Right lobe of liver (tissue), 6 donors: ENCODE measurements at regions not wholly inside any gene's neighbourhood (a gene's known extent, or its start where the extent isn't known, plus 50 kb on each side); places are given as distances from the start of the nearest gene placed in this dataset.

Source experiments
- ATAC-seq, 4 donors: fragments of 200-7000 bp; cut with Tn5 transposase; one replicate each; pipeline ENCODE4 v1.9.1; 2020; ENCODE audit warnings: mild to moderate bottlenecking in 4 of 4, moderate library complexity in 4 of 4
- DNase-seq, 3 donors: peaks; one replicate each; pipeline ENCODE4 v3.0.0-alpha.2; 2020
- H3K27ac ChIP-seq, 3 donors: fragments of 200-600 bp; one replicate each; pipeline ENCODE4 v1.8.0; 2022
- H3K27me3 ChIP-seq, 2 donors: fragments of 200-600 bp; one replicate each; pipeline ENCODE4 v1.8.0; 2022
- H3K36me3 ChIP-seq, 4 donors: fragments of 200-600 bp; sonication (generic) in 1 of 4; one replicate each; pipeline versions ENCODE4 v1.5.1 to v1.8.0; 2017 to 2022; ENCODE audit warnings: control low read depth in 1 of 4
- H3K4me1 ChIP-seq, 4 donors: fragments of 200-600 bp; sonication (generic) in 1 of 4; one replicate each; pipeline versions ENCODE4 v1.5.1 to v1.8.0; 2017 to 2022; ENCODE audit warnings: control low read depth in 1 of 4
- H3K4me3 ChIP-seq, 3 donors: fragments of 200-600 bp; one replicate each; pipeline ENCODE4 v1.8.0; 2022
- H3K9me3 ChIP-seq, 4 donors: fragments of 200-600 bp; sonication (generic) in 1 of 4; one replicate each; pipeline versions ENCODE4 v1.5.1 to v1.8.0; 2017 to 2022; ENCODE audit warnings: control low read depth in 1 of 4
- POLR2A ChIP-seq: fragments of 450-650 bp; IDR thresholded peaks from one replicate; pipeline ENCODE4 v1.6.1; 2017; ENCODE audit warnings: antibody characterized with exemption, mild to moderate bottlenecking
- WGBS: methylation state at CpG from one replicate; pipeline ENCODE4 v1.1.6; 2018; ENCODE audit warnings: low coverage, low lambda C conversion rate; ENCODE audit not compliant: insufficient coverage; ENCODE audit errors: missing lambda C conversion rate; 5-methylcytosine and 5-hydroxymethylcytosine counted together
- intact Hi-C, 2 donors: fragments of 100-400 bp; cut with DNase I; formaldehyde crosslinking; loops; one replicate each; pipeline versions ENCODE4 v1.11.2 to v1.14.1; 2022
- TF ChIP-seq, protein P1 (sequence below), 4 donors: fragments of 200-600 bp in 3 of 4; fragments of 450-650 bp in 1 of 4; IDR thresholded peaks; one replicate each; pipeline versions ENCODE4 v1.5.1 to v1.8.0; 2016 to 2022; ENCODE audit warnings: antibody characterized with exemption in 4 of 4, mild to moderate bottlenecking in 2 of 4
- donor health status: DM: no; HTN: yes; CAD: no.
- donor health status: DM: no; HTN: no; CAD: no.
- donor health status: DM: no; HTN: no; CAD: no.
- donor health status: DM: no; HTN: yes; CAD: no.
- donor health status: DM: no; HTN: yes; CAD: no.

DNA sequence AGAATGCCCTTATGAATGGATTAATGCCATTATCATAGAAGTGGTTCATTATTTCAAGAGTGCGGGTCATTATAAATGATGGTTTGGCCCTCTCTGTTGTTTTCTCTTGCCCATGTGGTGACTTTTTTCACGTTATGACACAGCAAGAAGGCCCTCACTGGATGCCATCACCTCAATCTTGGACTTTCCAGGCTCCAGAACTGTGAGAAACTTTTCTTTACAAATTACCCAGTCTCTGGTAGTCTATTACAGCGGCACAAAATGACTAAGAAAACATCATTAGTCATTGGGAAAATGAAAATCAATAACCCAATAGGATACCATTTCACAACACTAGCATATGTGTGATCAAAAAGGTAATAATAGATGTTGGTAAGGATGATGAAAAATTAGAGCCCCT, 119.0 kb upstream of the LPP start:
- Histone ChIP-seq H3K4me3 (no peak overlapping the region), H3K27me3 (no peaks in the 10 kb centered on the region), H3K4me1 (peaks cover 0 to 16% (median 7%) of the 10 kb centered on the region in 4 donors), H3K9me3 (no peaks in the 10 kb centered on the region), H3K27ac (no peak overlapping the region), H3K36me3 (no peaks in the 10 kb centered on the region)
- DNase-seq (no peak), ATAC-seq (no peak)
- TF ChIP-seq, protein P1, sequence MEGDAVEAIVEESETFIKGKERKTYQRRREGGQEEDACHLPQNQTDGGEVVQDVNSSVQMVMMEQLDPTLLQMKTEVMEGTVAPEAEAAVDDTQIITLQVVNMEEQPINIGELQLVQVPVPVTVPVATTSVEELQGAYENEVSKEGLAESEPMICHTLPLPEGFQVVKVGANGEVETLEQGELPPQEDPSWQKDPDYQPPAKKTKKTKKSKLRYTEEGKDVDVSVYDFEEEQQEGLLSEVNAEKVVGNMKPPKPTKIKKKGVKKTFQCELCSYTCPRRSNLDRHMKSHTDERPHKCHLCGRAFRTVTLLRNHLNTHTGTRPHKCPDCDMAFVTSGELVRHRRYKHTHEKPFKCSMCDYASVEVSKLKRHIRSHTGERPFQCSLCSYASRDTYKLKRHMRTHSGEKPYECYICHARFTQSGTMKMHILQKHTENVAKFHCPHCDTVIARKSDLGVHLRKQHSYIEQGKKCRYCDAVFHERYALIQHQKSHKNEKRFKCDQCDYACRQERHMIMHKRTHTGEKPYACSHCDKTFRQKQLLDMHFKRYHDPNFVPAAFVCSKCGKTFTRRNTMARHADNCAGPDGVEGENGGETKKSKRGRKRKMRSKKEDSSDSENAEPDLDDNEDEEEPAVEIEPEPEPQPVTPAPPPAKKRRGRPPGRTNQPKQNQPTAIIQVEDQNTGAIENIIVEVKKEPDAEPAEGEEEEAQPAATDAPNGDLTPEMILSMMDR (IDR thresholded peaks at IDR 0.05), result no peak
- TF ChIP-seq POLR2A, result no peak
- 40% methylated on average over 2 of the region's 3 CpGs for WGBS
- intact Hi-C loops, result no loop called here

DNA sequence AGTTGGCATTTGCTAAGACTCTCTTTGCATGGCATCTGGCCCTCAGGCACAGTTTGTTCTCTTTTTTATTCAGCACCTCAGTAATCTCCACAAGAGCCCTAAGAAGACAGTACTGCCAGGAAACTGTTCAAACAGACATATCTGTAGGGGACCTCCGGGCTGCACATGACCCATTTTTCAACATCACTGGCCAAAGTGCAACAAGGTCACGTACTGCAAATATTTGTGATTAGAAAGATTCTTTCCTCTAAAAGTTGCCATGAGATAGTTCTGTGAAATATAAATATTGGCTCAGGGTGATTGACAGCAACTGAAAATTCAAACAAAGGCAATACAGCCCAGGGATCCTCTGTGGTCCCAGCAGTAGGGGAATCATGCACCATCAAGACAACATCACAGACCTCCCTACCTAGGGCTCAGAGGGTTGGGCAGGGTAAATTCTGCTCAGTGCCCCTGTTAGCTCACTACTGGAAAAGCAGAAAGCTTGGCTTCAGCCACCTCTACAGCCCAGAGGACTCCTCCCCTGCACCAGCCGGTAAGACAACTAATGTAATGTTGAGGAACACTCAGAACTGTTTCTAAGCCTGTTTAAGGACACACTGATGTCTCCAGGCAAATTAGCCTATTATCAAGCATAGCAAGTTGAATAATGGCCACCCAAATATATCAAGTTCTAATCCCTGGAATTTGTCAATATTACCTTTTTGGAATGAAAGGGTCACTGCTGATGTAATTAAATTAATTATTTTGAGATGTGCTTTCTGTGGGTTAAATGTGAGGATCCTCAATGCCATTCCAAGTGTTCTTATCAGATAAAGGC, 117.4 kb upstream of the LPP start:
- no peaks in the 10 kb centered on the region for H3K27me3 ChIP-seq
- TF ChIP-seq, protein P1 (IDR thresholded peaks at IDR 0.05), result no peak
- no peak for TF ChIP-seq POLR2A
- intact Hi-C loops, result no loop called here
- H3K4me3 ChIP-seq, result peak overlapping the region in 2 of 3 donors; percentile 25 to 36
- no peaks in the 10 kb centered on the region for H3K36me3 ChIP-seq
- peaks cover 0 to 16% (median 7%) of the 10 kb centered on the region in 4 donors for H3K4me1 ChIP-seq
- peak overlapping the region in 2 of 3 donors; percentile 30 to 70 for H3K27ac ChIP-seq
- peak; percentile 40 to 89 (median 72) for DNase-seq
- peak; percentile 85 to 94 (median 86) for ATAC-seq
- no peaks in the 10 kb centered on the region for H3K9me3 ChIP-seq
- 6% methylated on average over 3 of the region's 3 CpGs for whole genome bisulfite sequencing

DNA sequence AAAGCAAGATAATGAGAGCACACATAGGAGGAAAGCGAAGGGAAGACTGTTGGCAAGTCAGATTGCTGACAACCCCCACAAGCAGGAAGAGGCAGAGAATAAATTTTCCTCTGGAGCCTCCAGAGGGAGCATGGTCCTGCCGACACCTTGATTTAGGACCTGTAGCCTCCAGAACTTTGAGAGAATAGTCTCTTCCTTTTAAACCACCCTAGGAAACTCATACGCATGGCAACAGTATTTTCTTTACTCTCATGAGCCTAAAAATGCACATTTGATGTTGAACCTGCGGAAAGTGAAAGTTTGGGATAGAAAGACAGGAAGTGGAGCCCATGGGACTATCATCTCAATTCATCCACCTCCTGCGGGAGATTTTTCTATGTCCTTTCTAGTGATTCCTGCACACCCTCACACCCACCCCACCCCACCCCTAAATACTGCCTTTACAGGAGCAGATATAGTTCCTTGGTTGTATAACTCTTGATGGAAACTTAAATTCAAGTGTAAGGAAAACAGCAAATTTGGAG, 116.7 kb upstream of the LPP start:
- TF ChIP-seq POLR2A, result no peak
- TF ChIP-seq, protein P1 (IDR thresholded peaks at IDR 0.05), result peak; percentile 57 to 71 (median 59)
- peaks cover 0 to 16% (median 7%) of the 10 kb centered on the region in 4 donors for H3K4me1 ChIP-seq
- intact Hi-C loops, result no loop called here
- H3K27me3 ChIP-seq, result no peaks in the 10 kb centered on the region
- DNase-seq (peak; percentile 40 to 63 (median 61)), ATAC-seq (peak; percentile 76 to 90 (median 88))
- no peaks in the 10 kb centered on the region for H3K36me3 ChIP-seq
- no peaks in the 10 kb centered on the region for H3K9me3 ChIP-seq
- 13% methylated on average over 5 of the region's 5 CpGs for WGBS
- H3K27ac ChIP-seq, result peak overlapping the region in 2 of 3 donors; percentile 30 to 70
- H3K4me3 ChIP-seq, result peak overlapping the region in 2 of 3 donors; percentile 25 to 36

DNA sequence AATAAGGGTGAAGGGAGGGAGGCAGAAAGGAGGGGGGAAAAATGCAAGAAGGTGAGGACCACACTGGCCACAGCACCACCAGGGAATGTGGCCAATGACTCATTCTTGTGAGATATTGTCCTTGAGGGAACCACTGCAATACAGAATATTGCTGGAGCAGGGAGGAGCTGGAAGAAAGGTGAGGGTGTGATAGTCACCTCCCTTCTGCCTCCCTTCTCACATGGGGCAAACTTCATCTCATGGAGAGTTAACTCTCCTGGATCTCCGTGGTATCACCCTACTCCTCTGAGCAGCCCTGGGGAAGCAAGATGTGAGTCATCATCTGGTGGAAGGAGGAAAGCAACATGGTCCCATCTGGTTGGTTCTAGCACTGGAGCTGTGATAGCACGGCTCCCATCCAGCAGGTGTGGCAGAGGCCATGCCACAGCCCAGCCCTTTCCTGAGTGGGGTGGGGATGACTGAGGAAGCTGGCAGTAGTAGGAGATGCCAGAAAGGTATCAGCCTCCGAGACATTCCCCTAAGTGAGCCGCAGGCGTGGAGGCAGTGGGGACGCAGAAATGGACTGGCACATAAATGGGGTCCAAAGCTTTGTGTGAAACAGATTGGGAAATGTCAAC, 115.9 kb upstream of the LPP start:
- WGBS, result 80% methylated on average over 5 of the region's 6 CpGs
- intact Hi-C loops, result no loop called here

More for the DNA sequence above, 115.9 kb upstream of the LPP start:
- ATAC-seq (no peak), DNase-seq (no peak)
- no peak for TF ChIP-seq POLR2A
- TF ChIP-seq, protein P1 (IDR thresholded peaks at IDR 0.05), result no peak
- H3K36me3 ChIP-seq, result no peaks in the 10 kb centered on the region
- no peaks in the 10 kb centered on the region for H3K9me3 ChIP-seq
- no peaks in the 10 kb centered on the region for H3K27me3 ChIP-seq
- no peak overlapping the region for H3K27ac ChIP-seq
- no peak overlapping the region for H3K4me3 ChIP-seq
- peaks cover 0 to 16% (median 7%) of the 10 kb centered on the region in 4 donors for H3K4me1 ChIP-seq
